ENCODE measurements at regions not wholly inside any gene's neighbourhood (a gene's known extent, or its start where the extent isn't known, plus 50 kb on each side); places are given as distances from the start of the nearest gene placed in this dataset.

DNA sequence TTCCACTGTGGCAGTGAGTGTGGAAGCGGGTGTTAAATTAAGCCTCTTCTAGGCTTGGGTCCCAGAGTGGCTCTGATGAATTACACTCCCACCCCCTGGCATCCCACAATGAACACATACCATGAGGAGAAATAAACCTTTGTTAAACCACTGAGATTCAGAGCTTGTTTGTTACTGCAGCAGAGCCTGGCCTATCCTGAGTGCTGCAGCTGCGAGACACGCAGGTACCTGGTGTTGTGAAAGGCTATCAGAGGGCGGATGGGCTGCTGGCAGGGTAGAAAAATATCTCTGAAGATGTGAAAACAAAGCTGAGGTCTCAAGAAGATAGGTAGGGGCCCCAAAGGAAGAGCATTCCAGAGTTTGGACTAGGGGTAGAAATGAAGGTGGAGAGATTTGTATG, 138.4 kb upstream of the STX18 start:
- Histone ChIP-seq H3K4me1 (no peaks in the 10 kb centered on the region), H3K9me3 (no peaks in the 10 kb centered on the region), H3K36me3 (no peaks in the 10 kb centered on the region), H3K4me3 (ENCODE audit: low read depth, low read length) (no peak overlapping the region), H3K27me3 (no peaks in the 10 kb centered on the region)
- TF ChIP-seq, protein P1, sequence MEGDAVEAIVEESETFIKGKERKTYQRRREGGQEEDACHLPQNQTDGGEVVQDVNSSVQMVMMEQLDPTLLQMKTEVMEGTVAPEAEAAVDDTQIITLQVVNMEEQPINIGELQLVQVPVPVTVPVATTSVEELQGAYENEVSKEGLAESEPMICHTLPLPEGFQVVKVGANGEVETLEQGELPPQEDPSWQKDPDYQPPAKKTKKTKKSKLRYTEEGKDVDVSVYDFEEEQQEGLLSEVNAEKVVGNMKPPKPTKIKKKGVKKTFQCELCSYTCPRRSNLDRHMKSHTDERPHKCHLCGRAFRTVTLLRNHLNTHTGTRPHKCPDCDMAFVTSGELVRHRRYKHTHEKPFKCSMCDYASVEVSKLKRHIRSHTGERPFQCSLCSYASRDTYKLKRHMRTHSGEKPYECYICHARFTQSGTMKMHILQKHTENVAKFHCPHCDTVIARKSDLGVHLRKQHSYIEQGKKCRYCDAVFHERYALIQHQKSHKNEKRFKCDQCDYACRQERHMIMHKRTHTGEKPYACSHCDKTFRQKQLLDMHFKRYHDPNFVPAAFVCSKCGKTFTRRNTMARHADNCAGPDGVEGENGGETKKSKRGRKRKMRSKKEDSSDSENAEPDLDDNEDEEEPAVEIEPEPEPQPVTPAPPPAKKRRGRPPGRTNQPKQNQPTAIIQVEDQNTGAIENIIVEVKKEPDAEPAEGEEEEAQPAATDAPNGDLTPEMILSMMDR (IDR thresholded peaks at IDR 0.05; ENCODE audit: low read depth, low read length) = no peak
- no peak for DNase-seq

DNA sequence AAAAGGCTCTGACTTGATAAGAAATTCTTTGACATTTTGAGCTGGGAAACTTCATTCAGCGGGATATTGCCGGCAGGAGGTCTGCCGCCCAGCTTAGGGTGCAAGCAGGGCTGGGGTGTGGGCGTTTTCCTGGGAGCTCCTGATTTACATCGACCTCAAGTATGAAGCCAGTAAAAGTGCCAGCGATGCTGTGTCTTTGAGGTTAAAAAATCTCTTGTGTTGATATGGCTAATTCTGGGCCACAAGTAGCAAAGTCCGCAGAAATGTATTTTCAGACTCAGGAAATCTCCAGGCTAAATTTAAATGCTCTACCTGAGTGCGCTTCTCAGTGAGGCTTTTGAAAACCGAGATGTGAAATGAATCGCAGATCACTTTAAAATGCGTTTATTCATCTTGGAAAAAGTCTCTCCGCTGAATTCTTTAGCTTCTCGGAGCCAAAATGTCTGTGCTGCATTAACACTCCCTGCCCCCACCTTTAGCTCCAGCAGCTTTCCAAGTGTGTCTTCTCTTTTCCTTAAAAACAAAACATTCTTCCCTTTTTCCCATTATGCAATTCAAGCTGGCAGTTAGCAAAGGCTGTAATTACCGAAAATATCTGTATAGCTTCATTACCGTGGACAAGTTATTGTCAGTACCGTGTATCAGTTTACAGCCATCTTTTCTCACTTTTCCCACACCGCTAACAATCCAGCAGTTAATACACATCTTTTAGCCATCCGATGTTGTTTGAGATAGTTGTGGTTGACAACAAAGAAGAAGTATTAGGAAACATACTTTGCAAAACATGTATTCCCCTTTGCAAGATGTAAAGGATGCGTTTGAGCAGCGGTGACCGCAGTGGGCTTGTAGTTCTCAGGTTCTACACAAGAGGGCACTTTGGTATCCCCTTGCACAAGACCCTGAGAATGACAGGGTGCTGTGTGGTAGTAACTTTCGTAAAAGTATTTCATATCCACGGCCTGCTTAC, 136.0 kb upstream of the STX18 start:
- no peaks in the 10 kb centered on the region for H3K36me3 ChIP-seq
- H3K4me1 ChIP-seq = no peaks in the 10 kb centered on the region
- peak; percentile 42 for DNase-seq
- no peaks in the 10 kb centered on the region for H3K9me3 ChIP-seq
- TF ChIP-seq, protein P1 (IDR thresholded peaks at IDR 0.05; ENCODE audit: low read depth, low read length) = peak; percentile 90
- H3K4me3 ChIP-seq (ENCODE audit: low read depth, low read length) = no peak overlapping the region
- H3K27me3 ChIP-seq = no peaks in the 10 kb centered on the region

DNA sequence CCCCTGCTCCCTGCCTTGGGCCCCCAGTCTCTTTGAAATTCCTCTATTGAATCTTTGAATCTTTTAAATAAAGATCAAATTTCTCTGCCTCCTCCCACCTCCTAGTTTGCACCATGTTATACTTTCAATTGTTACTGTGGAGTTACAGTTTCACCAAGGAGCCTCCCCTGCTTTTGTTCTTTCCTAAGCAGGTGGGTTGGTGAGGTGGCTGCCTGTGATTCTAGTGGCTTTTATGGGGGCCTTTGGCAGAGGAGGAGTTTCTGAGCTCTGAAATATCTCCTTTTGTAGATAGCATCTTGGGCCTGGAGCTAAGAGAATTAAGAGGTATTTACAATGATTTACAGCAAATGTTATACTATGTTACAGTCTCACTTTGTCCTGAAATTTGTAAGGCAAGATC, 133.8 kb upstream of the STX18 start:
- TF ChIP-seq, protein P1 (IDR thresholded peaks at IDR 0.05; ENCODE audit: low read depth, low read length) = no peak
- DNase-seq = no peak
- Histone ChIP-seq H3K9me3 (no peaks in the 10 kb centered on the region), H3K36me3 (no peaks in the 10 kb centered on the region), H3K4me3 (ENCODE audit: low read depth, low read length) (no peak overlapping the region), H3K27me3 (no peaks in the 10 kb centered on the region), H3K4me1 (0 out of 2 replicates have a peak, but pooled peaks cover 3% of the 10 kb centered on the region)

DNA sequence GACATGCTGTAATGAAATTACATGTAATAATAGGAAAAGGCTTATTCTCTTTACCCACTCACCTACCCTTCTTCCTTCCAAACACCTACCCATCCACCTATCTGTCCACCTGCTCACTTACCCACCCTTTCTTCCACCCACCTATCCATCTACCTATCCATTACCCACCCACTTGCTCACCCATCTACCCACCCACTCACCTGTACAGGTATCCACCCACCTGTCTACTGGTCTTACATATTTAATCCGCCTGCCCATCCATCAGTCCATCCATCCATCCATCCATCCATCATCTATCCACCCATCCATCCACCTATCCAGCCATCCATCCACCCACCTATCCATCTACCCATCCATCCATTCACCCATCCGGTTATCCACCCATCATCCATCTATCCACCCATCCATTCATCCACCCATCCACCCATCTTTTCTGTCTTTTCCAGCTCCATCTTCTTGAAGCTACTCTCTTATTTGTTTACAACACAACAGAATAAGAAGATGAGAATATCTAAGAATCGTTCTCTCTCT, 133.3 kb upstream of the STX18 start:
- DNase-seq = no peak
- Histone ChIP-seq H3K9me3 (no peaks in the 10 kb centered on the region), H3K27me3 (no peaks in the 10 kb centered on the region), H3K4me3 (ENCODE audit: low read depth, low read length) (no peak overlapping the region), H3K36me3 (no peaks in the 10 kb centered on the region), H3K4me1 (0 out of 2 replicates have a peak, but pooled peaks cover 3% of the 10 kb centered on the region)
- TF ChIP-seq, protein P1 (IDR thresholded peaks at IDR 0.05; ENCODE audit: low read depth, low read length) = no peak

DNA sequence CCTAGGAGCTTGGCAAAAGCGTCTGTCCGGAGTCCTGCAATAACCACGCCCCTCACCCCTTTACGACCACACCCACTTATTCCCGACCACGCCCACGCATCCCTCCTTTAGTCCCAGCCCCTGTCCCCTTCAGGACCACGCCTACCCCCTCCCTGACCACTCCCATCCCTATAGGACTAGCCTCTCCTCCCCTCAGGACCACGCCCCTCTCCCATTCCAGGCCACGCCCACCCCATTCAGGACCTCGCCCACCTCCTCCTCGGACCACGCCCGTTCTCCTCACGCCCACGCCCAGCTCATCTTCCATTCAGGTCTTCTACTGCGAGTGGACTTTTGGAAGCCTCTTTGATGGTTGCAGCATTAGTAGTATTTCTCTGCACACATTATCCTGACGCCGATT, 131.2 kb upstream of the STX18 start:
- Histone ChIP-seq H3K36me3 (no peaks in the 10 kb centered on the region), H3K4me3 (ENCODE audit: low read depth, low read length) (no peak overlapping the region), H3K4me1 (0 out of 2 replicates have a peak, but pooled peaks cover 3% of the 10 kb centered on the region), H3K27me3 (no peaks in the 10 kb centered on the region), H3K9me3 (no peaks in the 10 kb centered on the region)
- peak; percentile 98 for DNase-seq
- TF ChIP-seq, protein P1 (IDR thresholded peaks at IDR 0.05; ENCODE audit: low read depth, low read length) = no peak

DNA sequence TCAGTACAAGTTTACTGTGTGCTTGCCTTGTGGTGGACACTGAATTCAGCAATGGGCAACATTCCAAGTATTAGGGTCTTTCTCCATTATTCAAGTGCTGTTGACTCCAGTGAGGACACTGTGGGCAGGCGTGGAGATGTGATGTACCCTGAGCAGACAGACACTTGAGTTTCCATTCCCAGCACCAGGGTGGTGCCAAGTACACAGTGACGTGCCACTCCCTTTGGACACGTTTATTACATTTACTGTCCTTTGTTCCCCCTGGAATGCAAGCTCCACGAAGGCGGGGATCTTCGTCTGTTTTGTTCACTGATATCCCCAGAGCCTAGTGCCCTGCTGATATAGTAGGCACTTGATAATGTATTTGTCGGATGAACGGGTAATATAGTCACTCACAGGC, 130.6 kb upstream of the STX18 start:
- Histone ChIP-seq H3K4me3 (ENCODE audit: low read depth, low read length) (no peak overlapping the region), H3K27me3 (no peaks in the 10 kb centered on the region), H3K4me1 (0 out of 2 replicates have a peak, but pooled peaks cover 3% of the 10 kb centered on the region), H3K36me3 (no peaks in the 10 kb centered on the region), H3K9me3 (no peaks in the 10 kb centered on the region)
- TF ChIP-seq, protein P1 (IDR thresholded peaks at IDR 0.05; ENCODE audit: low read depth, low read length) = no peak
- DNase-seq = no peak
